Right atrium auricular region (tissue), 2 donors: ENCODE measurements at regions not wholly inside any gene's neighbourhood (a gene's known extent, or its start where the extent isn't known, plus 50 kb on each side); places are given as distances from the start of the nearest gene placed in this dataset.

ENCODE experiments used
- DNase-seq: peaks from one replicate; pipeline ENCODE4 v3.0.0-alpha.2; 2019; ENCODE audit warnings: low spot score
- H3K27ac ChIP-seq, 2 donors: fragments of 200-600 bp; sonication (generic); 1 replicate in 1 of 2; 2 replicates in 1 of 2; pipeline ENCODE4 v1.5.1; 2016 to 2019
- H3K27me3 ChIP-seq, 2 donors: fragments of 200-600 bp; sonication (generic); one replicate each; pipeline versions ENCODE4 v1.5.1 to v1.6.0; 2017 to 2019
- H3K36me3 ChIP-seq: fragments of 200-600 bp; sonication (generic); one replicate; pipeline ENCODE4 v1.5.1; 2016
- H3K4me1 ChIP-seq, 2 donors: fragments of 200-600 bp; sonication (generic); one replicate each; pipeline versions ENCODE4 v1.5.1 to v1.6.0; 2017 to 2019
- H3K4me3 ChIP-seq, 2 donors: fragments of 200-600 bp; sonication (generic); 1 replicate in 1 of 2; 2 replicates in 1 of 2; pipeline ENCODE4 v1.5.1; 2017 to 2019; ENCODE audit warnings: mild to moderate bottlenecking in 1 of 2, moderate library complexity in 1 of 2
- H3K9me3 ChIP-seq, 2 donors: fragments of 200-600 bp; sonication (generic); one replicate each; pipeline ENCODE4 v1.5.1; 2019
- CTCF ChIP-seq, 2 donors: fragments of 200-600 bp; sonication (generic); IDR thresholded peaks; one replicate each; pipeline ENCODE4 v1.5.1; 2019; ENCODE audit warnings: antibody characterized with exemption in 2 of 2

GRCh38 chr11:97019754-97020153 lies 629.9 kb downstream of the JRKL start:
- H3K9me3 ChIP-seq = peaks cover 0 to 4% of the 10 kb centered on the region in 2 donors
- no peak overlapping the region for H3K27ac ChIP-seq
- no peaks in the 10 kb centered on the region for H3K36me3 ChIP-seq
- H3K4me1 ChIP-seq = no peaks in the 10 kb centered on the region
- H3K4me3 ChIP-seq = no peak overlapping the region
- TF ChIP-seq CTCF (IDR thresholded peaks at IDR 0.05) = no peak
- no peak for DNase-seq
- no peaks in the 10 kb centered on the region for H3K27me3 ChIP-seq

- DNase-seq = no peak
- no peaks in the 10 kb centered on the region for H3K36me3 ChIP-seq
- no peaks in the 10 kb centered on the region for H3K27me3 ChIP-seq
- H3K4me3 ChIP-seq = no peak overlapping the region
- no peak for TF ChIP-seq CTCF (IDR thresholded peaks at IDR 0.05)
- H3K27ac ChIP-seq = no peak overlapping the region
- peaks cover 0 to 10% of the 10 kb centered on the region in 2 donors for H3K9me3 ChIP-seq
- no peaks in the 10 kb centered on the region for H3K4me1 ChIP-seq
These were observed 633.1 kb downstream of the JRKL start for GRCh38 chr11:97022955-97023354.

- no peak for TF ChIP-seq CTCF (IDR thresholded peaks at IDR 0.05)
- no peaks in the 10 kb centered on the region for H3K36me3 ChIP-seq
- H3K9me3 ChIP-seq = peaks cover 0 to 10% of the 10 kb centered on the region in 2 donors
- no peaks in the 10 kb centered on the region for H3K4me1 ChIP-seq
- no peaks in the 10 kb centered on the region for H3K27me3 ChIP-seq
- no peak overlapping the region for H3K27ac ChIP-seq
- H3K4me3 ChIP-seq = no peak overlapping the region
- no peak for DNase-seq
These were observed 639.1 kb downstream of the JRKL start for GRCh38 chr11:97028836-97029406.

- no peak overlapping the region for H3K4me3 ChIP-seq
- TF ChIP-seq CTCF (IDR thresholded peaks at IDR 0.05) = no peak
- no peak for DNase-seq
- H3K36me3 ChIP-seq = no peaks in the 10 kb centered on the region
- no peaks in the 10 kb centered on the region for H3K4me1 ChIP-seq
- H3K27me3 ChIP-seq = no peaks in the 10 kb centered on the region
- H3K27ac ChIP-seq = no peak overlapping the region
- H3K9me3 ChIP-seq = no peaks in the 10 kb centered on the region
These were observed 643.4 kb downstream of the JRKL start for GRCh38 chr11:97033178-97033577.

GRCh38 chr11:97048481-97048880 lies 658.7 kb downstream of the JRKL start:
- TF ChIP-seq CTCF (IDR thresholded peaks at IDR 0.05) = no peak
- Histone ChIP-seq H3K9me3 (no peaks in the 10 kb centered on the region), H3K4me1 (no peaks in the 10 kb centered on the region), H3K27me3 (no peaks in the 10 kb centered on the region), H3K4me3 (no peak overlapping the region), H3K36me3 (no peaks in the 10 kb centered on the region), H3K27ac (no peak overlapping the region)
- no peak for DNase-seq

GRCh38 chr11:97060184-97060583 lies 670.4 kb downstream of the JRKL start:
- Histone ChIP-seq H3K4me3 (no peak overlapping the region), H3K4me1 (no peaks in the 10 kb centered on the region), H3K27ac (no peak overlapping the region), H3K9me3 (peaks cover 0 to 16% of the 10 kb centered on the region in 2 donors), H3K36me3 (no peaks in the 10 kb centered on the region), H3K27me3 (no peaks in the 10 kb centered on the region)
- TF ChIP-seq CTCF (IDR thresholded peaks at IDR 0.05) = no peak
- no peak for DNase-seq
